ENCODE measurements at regions not wholly inside any gene's neighbourhood (a gene's known extent, or its start where the extent isn't known, plus 50 kb on each side); places are given as distances from the start of the nearest gene placed in this dataset.

- H3K4me1 Mint-ChIP-seq, result peaks cover 55% of the 10 kb centered on the region
- no peaks in the 10 kb centered on the region for H3K9me3 Mint-ChIP-seq
- H3K36me3 Mint-ChIP-seq (ENCODE audit: low read depth), result peaks cover 4% of the 10 kb centered on the region
- H3K27ac Mint-ChIP-seq, result peak overlapping the region; percentile 73 to 78 (median 77)
- TF ChIP-seq, protein P1, sequence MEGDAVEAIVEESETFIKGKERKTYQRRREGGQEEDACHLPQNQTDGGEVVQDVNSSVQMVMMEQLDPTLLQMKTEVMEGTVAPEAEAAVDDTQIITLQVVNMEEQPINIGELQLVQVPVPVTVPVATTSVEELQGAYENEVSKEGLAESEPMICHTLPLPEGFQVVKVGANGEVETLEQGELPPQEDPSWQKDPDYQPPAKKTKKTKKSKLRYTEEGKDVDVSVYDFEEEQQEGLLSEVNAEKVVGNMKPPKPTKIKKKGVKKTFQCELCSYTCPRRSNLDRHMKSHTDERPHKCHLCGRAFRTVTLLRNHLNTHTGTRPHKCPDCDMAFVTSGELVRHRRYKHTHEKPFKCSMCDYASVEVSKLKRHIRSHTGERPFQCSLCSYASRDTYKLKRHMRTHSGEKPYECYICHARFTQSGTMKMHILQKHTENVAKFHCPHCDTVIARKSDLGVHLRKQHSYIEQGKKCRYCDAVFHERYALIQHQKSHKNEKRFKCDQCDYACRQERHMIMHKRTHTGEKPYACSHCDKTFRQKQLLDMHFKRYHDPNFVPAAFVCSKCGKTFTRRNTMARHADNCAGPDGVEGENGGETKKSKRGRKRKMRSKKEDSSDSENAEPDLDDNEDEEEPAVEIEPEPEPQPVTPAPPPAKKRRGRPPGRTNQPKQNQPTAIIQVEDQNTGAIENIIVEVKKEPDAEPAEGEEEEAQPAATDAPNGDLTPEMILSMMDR (IDR thresholded peaks at IDR 0.05; ENCODE audit: unreplicated experiment in 3 of 3), result no peak
- peaks cover under 1% of the 10 kb centered on the region for H3K27me3 Mint-ChIP-seq (ENCODE audit: low read depth)
- H3K4me3 Mint-ChIP-seq, result no peak overlapping the region
These were observed 253.7 kb upstream of the PITRM1 start for GRCh38 chr10:3426190-3426845.

DNA sequence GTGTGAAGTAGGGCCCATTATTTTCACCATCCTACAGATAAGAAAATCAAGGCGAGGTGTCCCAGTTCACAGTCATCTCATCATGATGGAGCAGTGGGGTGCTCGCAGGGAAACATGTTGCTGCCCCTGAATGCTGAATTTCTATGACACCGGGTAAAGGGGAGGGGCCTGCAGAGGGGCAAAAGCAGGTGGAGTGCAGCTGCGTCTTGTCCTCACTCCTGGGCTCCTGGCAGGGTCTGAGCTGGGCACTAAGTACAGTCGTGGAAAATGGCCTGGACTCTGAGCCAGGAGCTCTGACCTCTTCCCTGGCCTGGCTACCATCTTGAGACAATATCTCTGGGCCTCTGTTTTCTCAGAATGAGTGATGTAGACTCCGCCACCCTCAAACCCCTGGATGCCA is 253.1 kb upstream of the PITRM1 start:
- no peaks in the 10 kb centered on the region for H3K36me3 Mint-ChIP-seq (ENCODE audit: low read depth)
- TF ChIP-seq, protein P1 (IDR thresholded peaks at IDR 0.05; ENCODE audit: unreplicated experiment in 3 of 3), result no peak
- no peak overlapping the region for H3K4me3 Mint-ChIP-seq
- H3K27ac Mint-ChIP-seq, result peak overlapping the region; percentile 73 to 78 (median 77)
- peaks cover 49% of the 10 kb centered on the region for H3K4me1 Mint-ChIP-seq
- H3K9me3 Mint-ChIP-seq, result no peaks in the 10 kb centered on the region
- H3K27me3 Mint-ChIP-seq (ENCODE audit: low read depth), result peaks cover 6% of the 10 kb centered on the region

GRCh38 chr10:3425261-3425660 is 252.7 kb upstream of the PITRM1 start:
- Mint-ChIP-seq H3K27ac (peak overlapping the region; percentile 73 to 78 (median 77)), H3K4me3 (no peak overlapping the region), H3K9me3 (no peaks in the 10 kb centered on the region), H3K4me1 (peaks cover 46% of the 10 kb centered on the region), H3K27me3 (ENCODE audit: low read depth) (peaks cover 9% of the 10 kb centered on the region), H3K36me3 (ENCODE audit: low read depth) (no peaks in the 10 kb centered on the region)
- TF ChIP-seq, protein P1 (IDR thresholded peaks at IDR 0.05; ENCODE audit: unreplicated experiment in 3 of 3), result no peak

DNA sequence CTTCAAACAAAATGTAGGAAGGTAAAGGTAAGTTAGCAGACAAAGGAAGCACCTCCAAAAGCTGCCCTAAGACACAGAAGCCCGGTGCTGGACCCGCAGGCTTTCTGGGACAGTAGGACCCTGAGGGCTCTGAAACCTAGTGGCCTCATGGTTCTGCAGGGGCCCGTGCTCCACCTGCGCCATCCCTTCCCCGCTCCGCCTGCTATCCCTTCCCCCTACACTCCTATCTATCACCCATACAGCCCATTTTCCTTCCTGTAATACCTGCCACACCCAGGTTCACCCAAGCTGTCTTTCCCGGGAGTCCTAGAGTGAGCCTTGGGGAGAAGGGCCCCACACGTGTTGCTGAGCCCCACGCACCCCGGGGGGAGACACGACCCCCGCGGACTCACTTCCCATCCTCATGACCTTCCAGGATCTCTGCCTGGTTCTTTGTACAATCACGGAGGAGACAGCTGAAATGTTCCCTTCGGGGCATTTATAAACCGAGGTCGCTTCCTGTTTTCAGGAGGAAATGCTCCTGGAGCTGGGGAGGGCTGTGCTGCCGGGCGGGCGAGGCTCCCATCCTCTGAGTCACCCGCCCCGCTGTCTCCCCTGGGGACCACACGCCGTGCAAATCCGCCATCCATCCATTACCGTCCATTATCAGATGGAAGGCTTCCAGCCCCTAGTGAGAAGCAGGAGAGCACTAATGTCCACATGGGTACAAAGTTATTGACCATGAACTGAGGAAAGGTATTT is 251.7 kb upstream of the PITRM1 start:
- Mint-ChIP-seq H3K4me3 (no peak overlapping the region), H3K9me3 (no peaks in the 10 kb centered on the region), H3K36me3 (ENCODE audit: low read depth) (no peaks in the 10 kb centered on the region), H3K27me3 (ENCODE audit: low read depth) (peaks cover 9% of the 10 kb centered on the region), H3K27ac (peak overlapping the region; percentile 0 to 78 (median 46)), H3K4me1 (peaks cover 37% of the 10 kb centered on the region)
- TF ChIP-seq, protein P1 (IDR thresholded peaks at IDR 0.05; ENCODE audit: unreplicated experiment in 3 of 3), result no peak

DNA sequence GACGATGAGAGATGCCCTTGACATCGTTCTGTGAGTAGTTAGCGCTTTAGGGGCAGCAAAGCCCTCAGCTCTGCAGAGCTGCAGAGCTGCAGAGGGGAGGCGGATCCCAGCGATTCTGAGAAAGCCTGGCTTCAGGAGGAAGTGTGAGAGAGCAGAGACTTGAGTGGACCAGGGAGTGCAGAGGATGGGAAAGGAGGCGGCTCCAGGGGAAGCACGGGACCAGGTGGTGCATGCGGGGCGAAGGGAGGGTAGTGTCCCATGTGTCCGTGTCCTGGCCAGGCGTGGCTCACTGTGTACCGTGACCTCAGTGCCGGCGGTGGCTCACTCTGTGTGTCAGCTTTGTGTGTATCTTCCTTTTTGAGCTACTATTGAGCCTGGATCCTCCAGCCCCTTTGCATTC is 250.8 kb upstream of the PITRM1 start:
- Mint-ChIP-seq H3K4me1 (peaks cover 37% of the 10 kb centered on the region), H3K9me3 (no peaks in the 10 kb centered on the region), H3K4me3 (no peak overlapping the region), H3K27me3 (ENCODE audit: low read depth) (peaks cover 9% of the 10 kb centered on the region), H3K36me3 (ENCODE audit: low read depth) (no peaks in the 10 kb centered on the region), H3K27ac (peak overlapping the region; percentile 0 to 46 (median 42))
- TF ChIP-seq, protein P1 (IDR thresholded peaks at IDR 0.05; ENCODE audit: unreplicated experiment in 3 of 3), result no peak
